BE2C (cell line): ENCODE measurements at regions not wholly inside any gene's neighbourhood (a gene's known extent, or its start where the extent isn't known, plus 50 kb on each side); places are given as distances from the start of the nearest gene placed in this dataset.

Source experiments
- DNase-seq: peaks from one replicate; pipeline ENCODE4 v3.0.0-alpha.2; 2020
- H3K27me3 ChIP-seq: fragments of 250-450 bp; sonication (Bioruptor Pico); 2 replicates; pipeline ENCODE4 v1.5.1; 2020; ENCODE audit warnings: mild to moderate bottlenecking
- H3K36me3 ChIP-seq: fragments of 250-450 bp; sonication (Bioruptor Pico); 2 replicates; pipeline ENCODE4 v1.5.1; 2020; ENCODE audit warnings: mild to moderate bottlenecking
- H3K4me1 ChIP-seq: fragments of 250-450 bp; sonication (Bioruptor Pico); 2 replicates; pipeline ENCODE4 v1.5.1; 2020
- H3K4me3 ChIP-seq: 2 replicates; pipeline ENCODE4 v1.5.1; 2011; ENCODE audit warnings: low read depth, low read length
- H3K9me3 ChIP-seq: fragments of 250-450 bp; sonication (Bioruptor Pico); 2 replicates; pipeline ENCODE4 v1.5.1; 2020
- TF ChIP-seq, protein P1 (sequence below): IDR thresholded peaks from 2 replicates; pipeline ENCODE4 v1.5.1; 2012; ENCODE audit warnings: mild to moderate bottlenecking, low read depth, low read length

DNA sequence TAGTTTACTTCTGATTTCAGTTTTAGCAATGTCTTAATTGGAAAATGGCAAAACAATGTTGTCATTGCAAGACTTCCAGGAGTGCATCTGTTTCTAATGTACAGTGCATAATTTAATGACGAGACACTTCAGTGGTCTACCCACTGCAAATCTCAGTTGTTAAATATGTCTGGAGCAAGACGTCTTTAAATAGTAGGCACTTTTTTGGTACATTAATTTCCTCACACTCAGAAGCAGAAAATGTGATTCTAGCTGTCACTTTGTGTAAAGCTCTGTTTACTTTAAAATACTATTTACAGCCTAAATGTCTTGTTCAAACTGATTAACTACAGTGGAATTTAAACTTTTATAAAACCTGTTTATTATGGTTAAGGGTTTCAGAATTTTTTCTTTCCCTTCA lies 815.5 kb downstream of the TLE1 start:
- Histone ChIP-seq H3K36me3 (no peaks in the 10 kb centered on the region), H3K4me3 (no peak overlapping the region), H3K9me3 (no peaks in the 10 kb centered on the region), H3K4me1 (peaks cover 10% of the 10 kb centered on the region; the same call in 1 of the 2 replicates), H3K27me3 (no peaks in the 10 kb centered on the region)
- no peak for DNase-seq
- TF ChIP-seq, protein P1, sequence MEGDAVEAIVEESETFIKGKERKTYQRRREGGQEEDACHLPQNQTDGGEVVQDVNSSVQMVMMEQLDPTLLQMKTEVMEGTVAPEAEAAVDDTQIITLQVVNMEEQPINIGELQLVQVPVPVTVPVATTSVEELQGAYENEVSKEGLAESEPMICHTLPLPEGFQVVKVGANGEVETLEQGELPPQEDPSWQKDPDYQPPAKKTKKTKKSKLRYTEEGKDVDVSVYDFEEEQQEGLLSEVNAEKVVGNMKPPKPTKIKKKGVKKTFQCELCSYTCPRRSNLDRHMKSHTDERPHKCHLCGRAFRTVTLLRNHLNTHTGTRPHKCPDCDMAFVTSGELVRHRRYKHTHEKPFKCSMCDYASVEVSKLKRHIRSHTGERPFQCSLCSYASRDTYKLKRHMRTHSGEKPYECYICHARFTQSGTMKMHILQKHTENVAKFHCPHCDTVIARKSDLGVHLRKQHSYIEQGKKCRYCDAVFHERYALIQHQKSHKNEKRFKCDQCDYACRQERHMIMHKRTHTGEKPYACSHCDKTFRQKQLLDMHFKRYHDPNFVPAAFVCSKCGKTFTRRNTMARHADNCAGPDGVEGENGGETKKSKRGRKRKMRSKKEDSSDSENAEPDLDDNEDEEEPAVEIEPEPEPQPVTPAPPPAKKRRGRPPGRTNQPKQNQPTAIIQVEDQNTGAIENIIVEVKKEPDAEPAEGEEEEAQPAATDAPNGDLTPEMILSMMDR: no peak

DNA sequence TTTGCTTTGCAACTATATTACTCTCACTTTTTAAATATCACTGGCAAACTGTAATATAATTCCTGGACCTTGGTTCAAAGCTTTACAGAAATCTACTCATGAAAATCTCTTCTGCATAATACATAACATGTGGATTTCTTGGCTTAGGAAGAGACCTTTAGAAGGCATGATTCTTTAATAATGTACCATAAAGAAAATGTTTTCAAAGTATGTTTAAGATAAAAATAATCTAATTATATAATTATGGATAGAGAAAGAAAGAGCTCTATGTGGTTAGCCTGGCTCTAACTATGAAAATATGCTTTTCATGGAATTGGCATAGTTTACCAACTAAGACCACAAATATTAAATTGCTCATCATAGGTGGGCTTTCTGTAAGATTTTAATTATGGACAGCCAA lies 817.8 kb downstream of the TLE1 start:
- TF ChIP-seq, protein P1: no peak
- no peaks in the 10 kb centered on the region; the same call in 1 of the 2 replicates for H3K9me3 ChIP-seq
- no peak overlapping the region for H3K4me3 ChIP-seq
- H3K36me3 ChIP-seq: no peaks in the 10 kb centered on the region
- no peaks in the 10 kb centered on the region for H3K27me3 ChIP-seq
- H3K4me1 ChIP-seq: peaks cover 10% of the 10 kb centered on the region; the same call in 1 of the 2 replicates
- no peak for DNase-seq

DNA sequence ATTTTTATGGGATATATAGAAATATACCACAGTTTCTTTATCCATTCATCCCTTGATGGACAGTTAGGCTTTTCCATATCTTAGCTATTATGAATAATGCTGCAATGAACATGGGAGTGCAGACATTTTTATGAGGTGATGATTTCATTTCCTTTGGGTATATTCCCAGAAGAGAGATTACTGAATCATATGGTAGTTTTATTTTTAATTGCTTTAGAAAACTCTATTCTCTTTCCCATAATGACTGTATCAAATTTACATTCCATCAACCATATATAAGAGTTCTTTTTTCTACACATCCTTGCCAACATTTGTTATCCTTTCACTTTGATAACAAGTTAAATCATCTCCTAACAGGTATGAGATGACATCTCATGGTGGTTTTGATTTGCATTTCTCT lies 821.6 kb downstream of the TLE1 start:
- no peak for DNase-seq

DNA sequence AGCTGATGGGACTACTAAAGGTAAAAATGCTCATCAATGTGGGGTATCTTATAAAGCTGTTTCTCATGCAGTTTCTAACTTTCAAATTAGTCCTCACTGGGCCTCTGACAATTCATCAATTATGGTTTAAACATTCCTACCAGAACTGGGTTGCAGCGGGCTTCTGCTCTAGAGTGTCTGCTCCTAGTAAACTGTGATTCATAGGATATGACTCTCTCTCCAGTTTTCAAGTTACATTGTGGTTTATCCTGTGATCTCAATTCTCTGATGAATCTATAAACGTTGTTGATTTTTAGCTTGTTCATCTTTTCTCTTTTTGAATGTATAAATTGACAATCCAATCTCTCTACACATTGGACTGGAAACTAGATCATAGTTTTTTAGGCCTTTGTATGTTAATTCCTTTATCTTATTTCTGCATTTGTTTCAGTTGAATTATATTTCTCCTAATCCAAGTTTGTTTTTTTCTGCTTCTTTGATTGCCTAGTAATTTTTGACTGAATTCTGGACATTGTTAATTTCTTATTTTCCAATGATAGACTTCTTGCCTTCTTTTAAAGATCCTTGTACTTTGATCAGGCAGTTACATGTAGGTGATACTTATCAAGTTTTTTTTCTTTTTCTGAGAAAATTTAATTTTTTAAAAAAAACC lies 822.6 kb downstream of the TLE1 start:
- Histone ChIP-seq H3K4me3 (no peak overlapping the region), H3K4me1 (peaks cover 3% of the 10 kb centered on the region; the same call in 1 of the 2 replicates), H3K9me3 (no peaks in the 10 kb centered on the region; the same call in 1 of the 2 replicates), H3K27me3 (no peaks in the 10 kb centered on the region), H3K36me3 (no peaks in the 10 kb centered on the region)
- TF ChIP-seq, protein P1: no peak
- no peak for DNase-seq

More for the DNA sequence above, 821.6 kb downstream of the TLE1 start:
- H3K4me3 ChIP-seq: no peak overlapping the region
- no peaks in the 10 kb centered on the region; the same call in 1 of the 2 replicates for H3K9me3 ChIP-seq
- peaks cover 7% of the 10 kb centered on the region; the same call in 1 of the 2 replicates for H3K4me1 ChIP-seq
- no peaks in the 10 kb centered on the region for H3K27me3 ChIP-seq
- H3K36me3 ChIP-seq: no peaks in the 10 kb centered on the region
- TF ChIP-seq, protein P1: no peak

DNA sequence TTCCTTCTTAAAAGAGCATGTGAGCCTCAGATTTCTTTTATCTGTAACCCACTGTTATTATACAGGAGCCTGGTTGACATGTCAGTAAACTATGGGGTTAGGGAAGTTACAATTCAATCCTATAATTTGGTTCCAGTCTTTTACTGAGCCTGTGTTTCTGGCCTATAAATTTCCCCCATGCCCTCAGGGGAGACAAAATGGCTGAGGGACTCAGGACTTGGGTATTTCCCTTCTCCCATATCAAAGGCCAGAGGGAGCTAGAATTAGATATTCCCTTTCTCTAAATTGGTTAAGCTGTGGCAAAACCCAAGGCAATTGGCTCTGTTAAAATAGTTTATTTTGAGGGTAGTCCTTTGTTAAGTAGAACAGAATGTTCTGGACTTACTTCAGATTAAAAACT lies 823.2 kb downstream of the TLE1 start:
- DNase-seq: no peak
- Histone ChIP-seq H3K4me3 (no peak overlapping the region), H3K4me1 (no peaks in the 10 kb centered on the region), H3K27me3 (no peaks in the 10 kb centered on the region), H3K36me3 (no peaks in the 10 kb centered on the region), H3K9me3 (no peaks in the 10 kb centered on the region; the same call in 1 of the 2 replicates)
- TF ChIP-seq, protein P1: no peak

DNA sequence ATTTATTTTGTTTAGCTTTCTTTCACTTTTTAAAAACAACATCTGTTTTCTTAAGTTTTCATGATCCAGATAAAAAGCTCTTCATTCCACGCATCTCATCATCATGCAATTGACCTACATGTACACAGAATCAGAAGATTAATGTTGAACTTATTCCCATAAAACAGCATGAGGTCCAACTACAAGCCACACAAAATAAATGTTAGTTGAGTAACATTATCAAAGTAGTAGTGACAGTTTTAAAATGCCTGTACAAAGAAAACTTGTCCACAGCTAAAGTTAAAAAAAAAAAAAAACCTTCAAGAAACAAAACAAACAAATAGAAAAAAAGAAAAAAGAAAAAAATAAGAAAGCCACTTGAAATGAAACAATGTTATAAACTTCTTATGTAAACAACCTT lies 846.3 kb downstream of the TLE1 start:
- no peak overlapping the region for H3K4me3 ChIP-seq
- H3K4me1 ChIP-seq: no peaks in the 10 kb centered on the region
- DNase-seq: no peak
- no peaks in the 10 kb centered on the region for H3K36me3 ChIP-seq
- no peaks in the 10 kb centered on the region for H3K9me3 ChIP-seq
- no peaks in the 10 kb centered on the region for H3K27me3 ChIP-seq
- TF ChIP-seq, protein P1: no peak
